ENCODE measurements at regions not wholly inside any gene's neighbourhood (a gene's known extent, or its start where the extent isn't known, plus 50 kb on each side); places are given as distances from the start of the nearest gene placed in this dataset.

DNA sequence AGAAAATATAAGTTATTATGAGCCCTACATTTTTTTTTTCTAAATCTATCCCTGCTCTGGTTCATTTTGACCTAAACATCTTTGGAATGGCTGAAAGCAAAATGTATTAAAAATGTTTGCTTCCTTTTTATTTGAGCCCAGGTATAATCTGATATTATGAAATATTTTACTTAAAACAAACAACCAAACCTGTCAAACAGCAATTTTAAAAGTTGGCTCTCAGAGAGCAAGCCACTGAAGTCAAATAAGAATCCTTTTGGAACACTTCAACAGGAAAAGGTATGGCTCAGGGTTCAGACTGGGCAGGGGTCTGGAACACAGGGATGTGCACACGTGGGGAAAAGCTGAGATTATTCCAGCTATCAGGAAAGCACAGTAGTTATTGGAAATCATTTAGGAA lies 782.9 kb downstream of the CCSER2 start:
- H3K4me3 ChIP-seq, result no peak overlapping the region
- H3K27me3 ChIP-seq, result no peaks in the 10 kb centered on the region
- no peak overlapping the region for H2AFZ ChIP-seq
- no peak for DNase-seq (ENCODE audit: low spot score)
- H3K79me2 ChIP-seq, result no peaks in the 10 kb centered on the region
- H3K27ac ChIP-seq, result no peak overlapping the region
- no peaks in the 10 kb centered on the region for H3K36me3 ChIP-seq (replicated peaks; ENCODE audit: insufficient read depth, low read depth)
- no peak overlapping the region for H3K4me2 ChIP-seq
- 60% methylated on average over 1 of the region's 1 CpG for WGBS (ENCODE audit: low lambda C conversion rate, missing lambda C conversion rate)
- H3K9me2 ChIP-seq (replicated peaks; ENCODE audit: insufficient read depth), result no peaks in the 10 kb centered on the region
- no peaks in the 10 kb centered on the region for H3K9me3 ChIP-seq (ENCODE audit: low read depth)
- no peaks in the 10 kb centered on the region for H3K4me1 ChIP-seq (ENCODE audit: insufficient read depth)
- TF ChIP-seq EZH2 (IDR thresholded peaks at IDR 0.05; ENCODE audit: borderline replicate concordance) (no peak), EZH2phosphoT487 (IDR thresholded peaks at IDR 0.05; ENCODE audit: low read depth, severe bottlenecking, unreplicated experiment) (no peak)
- TF ChIP-seq, protein P1, sequence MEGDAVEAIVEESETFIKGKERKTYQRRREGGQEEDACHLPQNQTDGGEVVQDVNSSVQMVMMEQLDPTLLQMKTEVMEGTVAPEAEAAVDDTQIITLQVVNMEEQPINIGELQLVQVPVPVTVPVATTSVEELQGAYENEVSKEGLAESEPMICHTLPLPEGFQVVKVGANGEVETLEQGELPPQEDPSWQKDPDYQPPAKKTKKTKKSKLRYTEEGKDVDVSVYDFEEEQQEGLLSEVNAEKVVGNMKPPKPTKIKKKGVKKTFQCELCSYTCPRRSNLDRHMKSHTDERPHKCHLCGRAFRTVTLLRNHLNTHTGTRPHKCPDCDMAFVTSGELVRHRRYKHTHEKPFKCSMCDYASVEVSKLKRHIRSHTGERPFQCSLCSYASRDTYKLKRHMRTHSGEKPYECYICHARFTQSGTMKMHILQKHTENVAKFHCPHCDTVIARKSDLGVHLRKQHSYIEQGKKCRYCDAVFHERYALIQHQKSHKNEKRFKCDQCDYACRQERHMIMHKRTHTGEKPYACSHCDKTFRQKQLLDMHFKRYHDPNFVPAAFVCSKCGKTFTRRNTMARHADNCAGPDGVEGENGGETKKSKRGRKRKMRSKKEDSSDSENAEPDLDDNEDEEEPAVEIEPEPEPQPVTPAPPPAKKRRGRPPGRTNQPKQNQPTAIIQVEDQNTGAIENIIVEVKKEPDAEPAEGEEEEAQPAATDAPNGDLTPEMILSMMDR (IDR thresholded peaks at IDR 0.05; ENCODE audit: poor library complexity), result no peak
- no peaks in the 10 kb centered on the region for H4K20me1 ChIP-seq (ENCODE audit: insufficient read depth, poor library complexity, severe bottlenecking)

DNA sequence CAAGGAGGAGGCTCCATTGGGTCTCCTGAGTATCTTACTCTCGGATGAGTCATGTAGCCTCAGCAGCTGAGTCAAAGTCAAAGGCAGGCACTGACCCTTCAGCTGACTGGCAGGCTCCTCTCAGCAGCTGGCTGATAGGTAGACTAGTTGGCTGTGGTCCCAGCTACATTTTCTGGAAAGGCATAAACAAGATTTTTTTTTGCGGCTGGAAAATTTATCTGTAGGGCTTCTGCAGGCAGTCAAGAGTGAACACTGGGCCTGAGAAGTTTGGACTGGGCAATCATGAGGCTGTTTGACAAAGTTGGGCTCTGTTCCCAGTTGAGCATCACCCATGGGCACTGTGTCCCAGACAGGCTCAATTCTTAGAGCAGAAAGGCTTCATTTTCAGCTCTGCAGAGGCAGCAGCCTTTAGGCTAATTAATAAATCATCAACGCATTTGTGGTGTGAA lies 796.2 kb downstream of the CCSER2 start:
- no peaks in the 10 kb centered on the region for H3K79me2 ChIP-seq
- DNase-seq (ENCODE audit: low spot score), result peak; percentile 56
- H3K4me1 ChIP-seq (ENCODE audit: insufficient read depth), result no peaks in the 10 kb centered on the region
- H2AFZ ChIP-seq, result no peak overlapping the region
- no peaks in the 10 kb centered on the region for H3K9me2 ChIP-seq (replicated peaks; ENCODE audit: insufficient read depth)
- 89% methylated on average over 3 of the region's 3 CpGs for WGBS (ENCODE audit: low lambda C conversion rate, missing lambda C conversion rate)
- H3K36me3 ChIP-seq (replicated peaks; ENCODE audit: insufficient read depth, low read depth), result no peaks in the 10 kb centered on the region
- no peak overlapping the region for H3K27ac ChIP-seq
- H3K27me3 ChIP-seq, result no peaks in the 10 kb centered on the region
- no peaks in the 10 kb centered on the region for H4K20me1 ChIP-seq (ENCODE audit: insufficient read depth, poor library complexity, severe bottlenecking)
- TF ChIP-seq, protein P1 (IDR thresholded peaks at IDR 0.05; ENCODE audit: poor library complexity), result no peak
- no peak for TF ChIP-seq EZH2phosphoT487 (IDR thresholded peaks at IDR 0.05; ENCODE audit: low read depth, severe bottlenecking, unreplicated experiment)
- TF ChIP-seq EZH2 (IDR thresholded peaks at IDR 0.05; ENCODE audit: borderline replicate concordance), result no peak
- H3K9me3 ChIP-seq (ENCODE audit: low read depth), result no peaks in the 10 kb centered on the region
- no peak overlapping the region for H3K4me2 ChIP-seq
- H3K4me3 ChIP-seq, result no peak overlapping the region

DNA sequence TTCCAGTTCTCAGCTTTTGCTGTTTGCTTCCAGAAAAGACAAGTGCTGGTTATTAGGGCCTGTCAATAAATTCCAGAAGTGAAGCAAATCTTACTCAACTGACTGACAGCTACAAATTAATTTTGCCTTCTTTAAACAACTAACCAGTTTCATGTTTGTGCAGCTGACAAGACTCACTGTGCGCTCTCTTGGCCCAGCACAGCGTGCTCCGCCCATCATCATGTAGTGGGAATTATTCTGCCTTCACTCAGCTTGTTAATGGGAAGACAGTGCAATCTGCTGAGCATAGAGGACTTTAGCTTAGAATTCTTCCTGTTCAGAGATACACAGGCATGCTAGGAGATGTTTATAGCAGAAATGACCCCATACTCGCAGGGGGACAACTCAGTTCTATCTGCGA lies 808.9 kb downstream of the CCSER2 start:
- no peak for TF ChIP-seq EZH2phosphoT487 (IDR thresholded peaks at IDR 0.05; ENCODE audit: low read depth, severe bottlenecking, unreplicated experiment)
- TF ChIP-seq, protein P1 (IDR thresholded peaks at IDR 0.05; ENCODE audit: poor library complexity), result no peak
- H3K4me1 ChIP-seq (ENCODE audit: insufficient read depth), result no peaks in the 10 kb centered on the region
- H3K27me3 ChIP-seq, result no peaks in the 10 kb centered on the region
- no peak overlapping the region for H3K4me3 ChIP-seq
- H2AFZ ChIP-seq, result no peak overlapping the region
- no peaks in the 10 kb centered on the region for H3K36me3 ChIP-seq (replicated peaks; ENCODE audit: insufficient read depth, low read depth)
- 82% methylated on average over 5 of the region's 5 CpGs for WGBS (ENCODE audit: low lambda C conversion rate, missing lambda C conversion rate)
- H3K4me2 ChIP-seq, result no peak overlapping the region
- H3K27ac ChIP-seq, result no peak overlapping the region
- H3K79me2 ChIP-seq, result no peaks in the 10 kb centered on the region
- DNase-seq (ENCODE audit: low spot score), result no peak
- no peaks in the 10 kb centered on the region for H4K20me1 ChIP-seq (ENCODE audit: insufficient read depth, poor library complexity, severe bottlenecking)
- no peaks in the 10 kb centered on the region for H3K9me2 ChIP-seq (replicated peaks; ENCODE audit: insufficient read depth)
- no peaks in the 10 kb centered on the region for H3K9me3 ChIP-seq (ENCODE audit: low read depth)

DNA sequence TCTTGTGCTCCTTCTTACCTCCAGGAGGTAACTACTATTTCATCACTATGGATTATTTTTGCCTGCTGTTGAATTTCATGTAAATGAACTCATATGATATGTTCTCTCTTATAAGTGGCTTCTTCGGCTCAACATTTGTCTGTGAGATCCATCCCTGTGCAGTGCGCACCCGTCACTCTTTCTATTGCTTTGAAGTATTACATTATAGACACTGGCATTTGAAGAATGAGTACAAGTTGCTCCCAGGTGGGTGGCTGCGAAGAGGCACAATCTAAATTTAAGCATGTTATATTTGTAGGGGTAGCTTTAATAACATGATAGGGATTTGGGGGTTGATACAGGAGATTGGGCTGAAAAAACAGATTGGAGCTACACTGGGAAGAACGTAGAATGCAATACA lies 809.7 kb downstream of the CCSER2 start:
- WGBS (ENCODE audit: low lambda C conversion rate, missing lambda C conversion rate), result 93% methylated on average over 5 of the region's 5 CpGs

More for the DNA sequence above, 809.7 kb downstream of the CCSER2 start:
- Histone ChIP-seq H3K9me3 (ENCODE audit: low read depth) (no peaks in the 10 kb centered on the region), H3K4me3 (no peak overlapping the region), H4K20me1 (ENCODE audit: insufficient read depth, poor library complexity, severe bottlenecking) (no peaks in the 10 kb centered on the region), H3K36me3 (replicated peaks; ENCODE audit: insufficient read depth, low read depth) (no peaks in the 10 kb centered on the region), H2AFZ (no peak overlapping the region), H3K27ac (no peak overlapping the region), H3K4me1 (ENCODE audit: insufficient read depth) (no peaks in the 10 kb centered on the region), H3K79me2 (no peaks in the 10 kb centered on the region), H3K4me2 (no peak overlapping the region), H3K9me2 (replicated peaks; ENCODE audit: insufficient read depth) (no peaks in the 10 kb centered on the region), H3K27me3 (no peaks in the 10 kb centered on the region)
- no peak for DNase-seq (ENCODE audit: low spot score)
- TF ChIP-seq EZH2phosphoT487 (IDR thresholded peaks at IDR 0.05; ENCODE audit: low read depth, severe bottlenecking, unreplicated experiment) (no peak), EZH2 (IDR thresholded peaks at IDR 0.05; ENCODE audit: borderline replicate concordance) (no peak)
- TF ChIP-seq, protein P1 (IDR thresholded peaks at IDR 0.05; ENCODE audit: poor library complexity), result no peak
